HEK293 (cell line): ENCODE measurements at regions not wholly inside any gene's neighbourhood (a gene's known extent, or its start where the extent isn't known, plus 50 kb on each side); places are given as distances from the start of the nearest gene placed in this dataset.

Source experiments
- CTCF ChIA-PET: fragments of 350-600 bp; formaldehyde crosslinking; extraction: SDS; loops from one replicate; lab custom pipeline; 2021; ENCODE audit warnings: antibody characterized with exemption; lab: Yijun Ruan, JAX
- POLR2A ChIA-PET: fragments of 300-600 bp; formaldehyde crosslinking; extraction: SDS; loops from one replicate; lab custom pipeline; 2020; ENCODE audit warnings: antibody characterized with exemption, inconsistent platforms; lab: Yijun Ruan, JAX
- H3K27ac ChIP-seq: fragments of 200-500 bp; sonication (Bioruptor generic); 2 replicates; pipeline ENCODE4 v1.5.1; 2014; ENCODE audit warnings: low read depth, low read length, control low read depth, inconsistent platforms; ENCODE audit errors: extremely low read depth
- H3K36me3 ChIP-seq, 2 experiments: fragments of 200-500 bp in 1 of 2; sonication (Bioruptor generic) in 1 of 2; 1 replicate in 1 of 2; 2 replicates in 1 of 2; pipeline ENCODE4 v1.5.1; 2014 to 2017; ENCODE audit warnings: inconsistent platforms in 2 of 2, low read length in 2 of 2; ENCODE audit not compliant: control insufficient read depth in 2 of 2, insufficient read depth in 1 of 2
- H3K4me1 ChIP-seq: fragments of 200-500 bp; sonication (Bioruptor generic); 2 replicates; pipeline ENCODE4 v1.5.1; 2014; ENCODE audit warnings: mild to moderate bottlenecking, low read length, inconsistent platforms; ENCODE audit not compliant: control insufficient read depth, insufficient read depth
- H3K4me3 ChIP-seq: 2 replicates; pipeline ENCODE4 v1.5.1; 2011; ENCODE audit warnings: low read depth, mild to moderate bottlenecking, control low read depth, low read length, moderate library complexity
- H3K9me3 ChIP-seq: fragments of 200-500 bp; sonication (Bioruptor generic); 2 replicates; pipeline ENCODE4 v1.5.1; 2014; ENCODE audit warnings: low read depth, low read length, inconsistent platforms; ENCODE audit not compliant: control insufficient read depth, insufficient read depth
- MZF1 ChIP-seq: fragments of 450-650 bp; formaldehyde crosslinking; IDR thresholded peaks from 2 replicates; pipeline ENCODE4 v1.5.1; 2017; ENCODE audit warnings: missing biosample characterization, missing genetic modification characterization, borderline replicate concordance
- SCRT2 ChIP-seq: fragments of 450-650 bp; formaldehyde crosslinking; IDR thresholded peaks from 2 replicates; pipeline ENCODE4 v1.5.1; 2016; ENCODE audit warnings: missing biosample characterization, missing genetic modification characterization
- ZBTB48 ChIP-seq: fragments of 450-650 bp; formaldehyde crosslinking; IDR thresholded peaks from 2 replicates; pipeline ENCODE4 v1.5.1; 2016; ENCODE audit warnings: missing biosample characterization, missing genetic modification characterization
- ZBTB8A ChIP-seq: fragments of 450-650 bp; formaldehyde crosslinking; IDR thresholded peaks from 2 replicates; pipeline ENCODE4 v1.5.1; 2016; ENCODE audit warnings: missing biosample characterization, missing genetic modification characterization
- ZNF132 ChIP-seq: fragments of 450-650 bp; formaldehyde crosslinking; IDR thresholded peaks from 2 replicates; pipeline ENCODE4 v1.5.1; 2017; ENCODE audit warnings: missing biosample characterization, missing genetic modification characterization, borderline replicate concordance
- ZNF146 ChIP-seq: fragments of 450-650 bp; formaldehyde crosslinking; IDR thresholded peaks from 2 replicates; pipeline ENCODE4 v1.5.1; 2016; ENCODE audit warnings: missing biosample characterization, missing genetic modification characterization
- ZNF23 ChIP-seq: fragments of 450-650 bp; formaldehyde crosslinking; IDR thresholded peaks from 2 replicates; pipeline ENCODE4 v1.5.1; 2016; ENCODE audit warnings: missing biosample characterization, missing genetic modification characterization, borderline replicate concordance
- ZNF561 ChIP-seq: fragments of 450-650 bp; IDR thresholded peaks from 2 replicates; pipeline ENCODE4 v1.5.1; 2018; ENCODE audit warnings: missing biosample characterization, missing genetic modification characterization, borderline replicate concordance
- ZNF610 ChIP-seq: fragments of 450-650 bp; formaldehyde crosslinking; IDR thresholded peaks from 2 replicates; pipeline ENCODE4 v1.5.1; 2016; ENCODE audit warnings: missing biosample characterization, missing genetic modification characterization, borderline replicate concordance
- ZNF623 ChIP-seq: fragments of 450-650 bp; formaldehyde crosslinking; IDR thresholded peaks from 2 replicates; pipeline ENCODE4 v1.5.1; 2016; ENCODE audit warnings: missing biosample characterization, missing genetic modification characterization
- ZNF626 ChIP-seq: fragments of 450-650 bp; sonication (Bioruptor Pico); formaldehyde crosslinking; IDR thresholded peaks from 2 replicates; pipeline ENCODE4 v1.5.1; 2018; ENCODE audit warnings: missing biosample characterization, missing genetic modification characterization, inconsistent platforms
- ZNF76 ChIP-seq: fragments of 450-650 bp; formaldehyde crosslinking; IDR thresholded peaks from 2 replicates; pipeline ENCODE4; 2016; ENCODE audit warnings: low read depth, missing biosample characterization, missing genetic modification characterization, borderline replicate concordance
- ZNF837 ChIP-seq: fragments of 450-650 bp; formaldehyde crosslinking; IDR thresholded peaks from 2 replicates; pipeline ENCODE4 v1.5.1; 2016; ENCODE audit warnings: missing biosample characterization, missing genetic modification characterization
- TF ChIP-seq, protein P1 (sequence below): fragments of 450-650 bp; formaldehyde crosslinking; IDR thresholded peaks from 2 replicates; pipeline ENCODE4 v1.5.1; 2017; ENCODE audit warnings: missing biosample characterization, missing genetic modification characterization
- TF ChIP-seq, protein P2 (sequence below): fragments of 450-650 bp; formaldehyde crosslinking; IDR thresholded peaks from 2 replicates; pipeline ENCODE4 v1.5.1; 2016; ENCODE audit warnings: missing biosample characterization, missing genetic modification characterization
- TF ChIP-seq, protein P3 (sequence below): fragments of 450-650 bp; formaldehyde crosslinking; IDR thresholded peaks from 2 replicates; pipeline ENCODE4 v1.5.0; 2017; ENCODE audit warnings: missing biosample characterization, missing genetic modification characterization, borderline replicate concordance
- TF ChIP-seq, protein P4 (sequence below): fragments of 450-650 bp; formaldehyde crosslinking; IDR thresholded peaks from 2 replicates; pipeline ENCODE4 v1.5.1; 2017; ENCODE audit warnings: missing biosample characterization, missing genetic modification characterization
- TF ChIP-seq, protein P5 (sequence below): fragments of 450-650 bp; formaldehyde crosslinking; IDR thresholded peaks from 2 replicates; pipeline ENCODE4 v1.5.1; 2016; ENCODE audit warnings: missing biosample characterization, missing genetic modification characterization

DNA sequence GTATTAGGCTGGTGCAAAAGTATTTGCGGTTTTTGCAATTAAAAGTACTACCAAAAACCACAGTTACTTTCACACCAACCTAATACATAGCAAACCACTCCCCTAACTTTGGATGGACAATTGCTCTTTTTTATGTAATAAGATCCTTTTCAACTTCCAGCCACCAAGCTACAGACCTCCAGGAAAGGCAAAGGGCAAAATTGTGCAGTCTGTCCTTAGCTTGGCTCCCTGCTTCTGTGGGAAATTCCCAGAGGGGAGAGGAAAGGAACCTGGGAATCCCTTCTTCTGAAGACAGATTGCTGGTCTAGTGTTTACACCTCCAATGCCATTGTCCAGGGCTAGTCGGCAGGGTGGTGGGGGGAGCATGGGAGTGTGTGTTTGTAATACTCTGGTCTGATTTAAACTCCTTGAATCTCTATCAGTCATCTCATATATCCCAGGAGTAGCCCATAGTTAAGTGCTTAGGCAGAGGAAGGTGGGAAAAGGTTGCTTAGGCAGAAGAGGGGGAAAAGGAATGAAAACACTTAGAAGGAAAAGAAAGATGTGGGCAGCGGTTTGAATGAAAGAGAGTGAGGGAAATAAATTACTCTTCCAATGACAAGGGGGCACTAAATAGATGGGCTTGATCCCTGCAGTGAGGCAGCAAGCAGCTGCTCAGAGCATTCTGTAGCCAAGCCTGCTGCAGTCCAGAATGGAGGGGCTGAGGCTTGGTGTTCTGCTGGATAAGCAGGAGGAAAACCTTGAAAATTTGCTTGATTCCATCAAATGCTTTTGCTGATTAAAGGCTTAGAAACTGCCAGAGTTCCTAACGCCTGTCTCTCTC lies 86.9 kb upstream of the MAP1B start:
- no peak overlapping the region for H3K4me3 ChIP-seq
- H3K9me3 ChIP-seq, result no peaks in the 10 kb centered on the region
- H3K27ac ChIP-seq, result no peak overlapping the region
- TF ChIP-seq ZNF76, result no peak
- no peak for TF ChIP-seq ZBTB8A
- no peak for TF ChIP-seq SCRT2
- TF ChIP-seq ZNF623, result no peak
- TF ChIP-seq ZNF610 (tag by site-specific recombination), result no peak
- no peak for TF ChIP-seq ZNF626 (tag by site-specific recombination)
- CTCF ChIA-PET, result interaction anchor here (1.2 to 2.3 kb wide), 2 partner anchors 13 to 238 kb away, joined by 3 to 6 read pairs; no protein-coding TSS in a partner anchor
- no peaks in the 10 kb centered on the region for H3K36me3 ChIP-seq
- POLR2A ChIA-PET, result interaction anchor here (0.5 kb wide), 1 partner anchor 154 kb away, joined by 5 read pairs; no protein-coding TSS in a partner anchor
- no peaks in the 10 kb centered on the region for H3K4me1 ChIP-seq

DNA sequence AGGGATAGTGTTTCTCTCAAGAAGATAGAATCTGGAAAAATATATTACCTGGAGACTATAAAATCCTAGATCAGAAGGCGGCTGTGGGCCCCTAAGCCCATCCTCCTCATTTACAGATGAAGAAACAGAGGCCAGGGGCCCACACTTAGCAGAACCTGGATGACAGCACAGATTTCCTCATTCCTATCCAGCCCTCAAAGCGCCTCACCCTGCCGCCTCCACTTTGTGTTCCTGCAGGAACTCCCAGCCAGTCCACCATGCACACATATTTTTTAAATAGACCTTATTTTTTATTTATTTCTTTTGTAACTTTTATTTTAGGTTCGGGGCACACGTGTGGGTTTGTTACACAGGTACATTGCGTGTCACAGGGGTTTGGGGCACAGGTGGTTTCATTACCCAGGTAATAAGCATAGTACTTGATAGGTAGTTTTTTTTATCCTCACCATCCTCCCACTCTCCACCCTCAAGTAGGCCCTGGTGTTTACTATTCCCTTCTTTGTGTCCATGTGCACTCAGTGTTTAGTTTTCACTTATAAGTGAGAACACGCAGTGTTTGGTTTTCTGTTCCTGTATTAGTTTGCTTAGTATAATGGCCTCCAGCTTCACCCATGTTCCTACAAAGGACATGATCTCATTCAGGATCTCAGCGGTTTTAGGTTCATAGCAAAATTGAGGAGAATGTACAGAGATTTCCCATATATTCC lies 85.5 kb upstream of the MAP1B start:
- TF ChIP-seq ZNF146 (no peak), ZNF132 (tag by site-specific recombination) (no peak), ZNF837 (tag by site-specific recombination) (no peak), SCRT2 (no peak), ZNF23 (tag by site-specific recombination) (no peak), ZNF561 (no peak), ZNF623 (no peak), ZBTB48 (tag by site-specific recombination) (no peak), MZF1 (tag by site-specific recombination) (no peak)
- TF ChIP-seq, protein P1, sequence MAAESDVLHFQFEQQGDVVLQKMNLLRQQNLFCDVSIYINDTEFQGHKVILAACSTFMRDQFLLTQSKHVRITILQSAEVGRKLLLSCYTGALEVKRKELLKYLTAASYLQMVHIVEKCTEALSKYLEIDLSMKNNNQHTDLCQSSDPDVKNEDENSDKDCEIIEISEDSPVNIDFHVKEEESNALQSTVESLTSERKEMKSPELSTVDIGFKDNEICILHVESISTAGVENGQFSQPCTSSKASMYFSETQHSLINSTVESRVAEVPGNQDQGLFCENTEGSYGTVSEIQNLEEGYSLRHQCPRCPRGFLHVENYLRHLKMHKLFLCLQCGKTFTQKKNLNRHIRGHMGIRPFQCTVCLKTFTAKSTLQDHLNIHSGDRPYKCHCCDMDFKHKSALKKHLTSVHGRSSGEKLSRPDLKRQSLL (tag by site-specific recombination), result no peak
- TF ChIP-seq, protein P2, sequence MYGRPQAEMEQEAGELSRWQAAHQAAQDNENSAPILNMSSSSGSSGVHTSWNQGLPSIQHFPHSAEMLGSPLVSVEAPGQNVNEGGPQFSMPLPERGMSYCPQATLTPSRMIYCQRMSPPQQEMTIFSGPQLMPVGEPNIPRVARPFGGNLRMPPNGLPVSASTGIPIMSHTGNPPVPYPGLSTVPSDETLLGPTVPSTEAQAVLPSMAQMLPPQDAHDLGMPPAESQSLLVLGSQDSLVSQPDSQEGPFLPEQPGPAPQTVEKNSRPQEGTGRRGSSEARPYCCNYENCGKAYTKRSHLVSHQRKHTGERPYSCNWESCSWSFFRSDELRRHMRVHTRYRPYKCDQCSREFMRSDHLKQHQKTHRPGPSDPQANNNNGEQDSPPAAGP, result no peak
- TF ChIP-seq, protein P3, sequence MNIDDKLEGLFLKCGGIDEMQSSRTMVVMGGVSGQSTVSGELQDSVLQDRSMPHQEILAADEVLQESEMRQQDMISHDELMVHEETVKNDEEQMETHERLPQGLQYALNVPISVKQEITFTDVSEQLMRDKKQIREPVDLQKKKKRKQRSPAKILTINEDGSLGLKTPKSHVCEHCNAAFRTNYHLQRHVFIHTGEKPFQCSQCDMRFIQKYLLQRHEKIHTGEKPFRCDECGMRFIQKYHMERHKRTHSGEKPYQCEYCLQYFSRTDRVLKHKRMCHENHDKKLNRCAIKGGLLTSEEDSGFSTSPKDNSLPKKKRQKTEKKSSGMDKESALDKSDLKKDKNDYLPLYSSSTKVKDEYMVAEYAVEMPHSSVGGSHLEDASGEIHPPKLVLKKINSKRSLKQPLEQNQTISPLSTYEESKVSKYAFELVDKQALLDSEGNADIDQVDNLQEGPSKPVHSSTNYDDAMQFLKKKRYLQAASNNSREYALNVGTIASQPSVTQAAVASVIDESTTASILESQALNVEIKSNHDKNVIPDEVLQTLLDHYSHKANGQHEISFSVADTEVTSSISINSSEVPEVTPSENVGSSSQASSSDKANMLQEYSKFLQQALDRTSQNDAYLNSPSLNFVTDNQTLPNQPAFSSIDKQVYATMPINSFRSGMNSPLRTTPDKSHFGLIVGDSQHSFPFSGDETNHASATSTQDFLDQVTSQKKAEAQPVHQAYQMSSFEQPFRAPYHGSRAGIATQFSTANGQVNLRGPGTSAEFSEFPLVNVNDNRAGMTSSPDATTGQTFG, result no peak
- TF ChIP-seq, protein P4, sequence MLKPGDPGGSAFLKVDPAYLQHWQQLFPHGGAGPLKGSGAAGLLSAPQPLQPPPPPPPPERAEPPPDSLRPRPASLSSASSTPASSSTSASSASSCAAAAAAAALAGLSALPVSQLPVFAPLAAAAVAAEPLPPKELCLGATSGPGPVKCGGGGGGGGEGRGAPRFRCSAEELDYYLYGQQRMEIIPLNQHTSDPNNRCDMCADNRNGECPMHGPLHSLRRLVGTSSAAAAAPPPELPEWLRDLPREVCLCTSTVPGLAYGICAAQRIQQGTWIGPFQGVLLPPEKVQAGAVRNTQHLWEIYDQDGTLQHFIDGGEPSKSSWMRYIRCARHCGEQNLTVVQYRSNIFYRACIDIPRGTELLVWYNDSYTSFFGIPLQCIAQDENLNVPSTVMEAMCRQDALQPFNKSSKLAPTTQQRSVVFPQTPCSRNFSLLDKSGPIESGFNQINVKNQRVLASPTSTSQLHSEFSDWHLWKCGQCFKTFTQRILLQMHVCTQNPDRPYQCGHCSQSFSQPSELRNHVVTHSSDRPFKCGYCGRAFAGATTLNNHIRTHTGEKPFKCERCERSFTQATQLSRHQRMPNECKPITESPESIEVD (tag by site-specific recombination), result no peak
- TF ChIP-seq, protein P5, sequence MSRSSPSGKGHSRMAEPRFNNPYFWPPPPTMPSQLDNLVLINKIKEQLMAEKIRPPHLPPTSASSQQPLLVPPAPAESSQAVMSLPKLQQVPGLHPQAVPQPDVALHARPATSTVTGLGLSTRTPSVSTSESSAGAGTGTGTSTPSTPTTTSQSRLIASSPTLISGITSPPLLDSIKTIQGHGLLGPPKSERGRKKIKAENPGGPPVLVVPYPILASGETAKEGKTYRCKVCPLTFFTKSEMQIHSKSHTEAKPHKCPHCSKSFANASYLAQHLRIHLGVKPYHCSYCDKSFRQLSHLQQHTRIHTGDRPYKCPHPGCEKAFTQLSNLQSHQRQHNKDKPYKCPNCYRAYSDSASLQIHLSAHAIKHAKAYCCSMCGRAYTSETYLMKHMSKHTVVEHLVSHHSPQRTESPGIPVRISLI, result no peak
- TF ChIP-seq, all 188 proteins: peak for 0
- H3K36me3 ChIP-seq, result no peaks in the 10 kb centered on the region
- H3K27ac ChIP-seq, result no peak overlapping the region
- CTCF ChIA-PET, result interaction anchor here (1.1 kb wide), 1 partner anchor 9 kb away, joined by 3 read pairs; no protein-coding TSS in a partner anchor
- no peaks in the 10 kb centered on the region for H3K9me3 ChIP-seq
- POLR2A ChIA-PET, result no interaction called here
- H3K4me3 ChIP-seq, result no peak overlapping the region
- no peaks in the 10 kb centered on the region for H3K4me1 ChIP-seq
